T-helper 17 cell (primary cell): ENCODE measurements at regions not wholly inside any gene's neighbourhood (a gene's known extent, or its start where the extent isn't known, plus 50 kb on each side); places are given as distances from the start of the nearest gene placed in this dataset.
"Not testable (repeated sequence)": the region's sequence is repeated elsewhere in the genome, so short reads cannot be mapped to it uniquely, and the experiment has no call there.

ENCODE experiments used
- ATAC-seq: fragments of 150-1000 bp; cut with Tn5 transposase; 2 replicates; pipeline ENCODE4 v1.10.0; 2021; ENCODE audit warnings: mild to moderate bottlenecking, moderate library complexity
- DNase-seq, 3 donors: peaks; one replicate each; pipeline versions ENCODE4 v3.0.0 to v3.0.0-alpha.2; 2020 to 2021
- H3K9me3 ChIP-seq: one replicate; pipeline ENCODE4 v1.7.0; 2013; ENCODE audit warnings: low read length, mild to moderate bottlenecking; ENCODE audit not compliant: control insufficient read depth, poor library complexity, severe bottlenecking
- H3K27ac Mint-ChIP-seq: one replicate; pipeline ENCODE4 v1.8.0; 2022; ENCODE audit warnings: mild to moderate bottlenecking, moderate library complexity, mixed read lengths
- H3K27me3 Mint-ChIP-seq: one replicate; pipeline ENCODE4 v1.8.0; 2022; ENCODE audit warnings: mixed read lengths
- H3K36me3 Mint-ChIP-seq: one replicate; pipeline ENCODE4 v1.8.0; 2022; ENCODE audit warnings: low read depth, mixed read lengths
- H3K4me1 Mint-ChIP-seq: one replicate; pipeline ENCODE4 v1.8.0; 2022; ENCODE audit warnings: mild to moderate bottlenecking, mixed read lengths
- H3K4me3 Mint-ChIP-seq: one replicate; pipeline ENCODE4 v1.8.0; 2022; ENCODE audit warnings: mild to moderate bottlenecking, moderate library complexity, mixed read lengths

DNA sequence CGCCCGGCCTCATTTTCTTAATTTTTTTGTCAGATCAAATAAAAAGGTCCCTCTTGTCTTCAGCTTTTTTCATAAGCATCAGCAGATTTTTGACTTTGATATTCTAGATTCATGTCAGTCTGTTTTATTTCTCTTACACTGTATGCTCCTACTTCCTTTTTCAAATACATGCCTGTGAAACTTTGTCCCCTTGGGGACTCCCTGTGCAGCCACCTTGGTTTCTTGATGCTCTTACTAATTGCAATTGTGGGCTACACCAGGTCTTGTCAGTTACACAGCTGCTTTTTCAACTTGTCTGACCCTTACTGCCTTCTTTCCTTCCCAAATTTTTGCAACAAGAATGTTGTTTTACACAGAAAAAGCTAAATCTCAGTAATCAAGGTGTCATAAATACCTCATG, 238.2 kb upstream of the KCNN2 start:
- no peaks in the 10 kb centered on the region for H3K4me1 Mint-ChIP-seq
- no peak overlapping the region for H3K4me3 Mint-ChIP-seq
- DNase-seq (no peak), ATAC-seq (no peak)
- no peak overlapping the region for H3K27ac Mint-ChIP-seq
- H3K36me3 Mint-ChIP-seq, result no peaks in the 10 kb centered on the region
- H3K27me3 Mint-ChIP-seq, result no peaks in the 10 kb centered on the region
- no peaks in the 10 kb centered on the region for H3K9me3 ChIP-seq

DNA sequence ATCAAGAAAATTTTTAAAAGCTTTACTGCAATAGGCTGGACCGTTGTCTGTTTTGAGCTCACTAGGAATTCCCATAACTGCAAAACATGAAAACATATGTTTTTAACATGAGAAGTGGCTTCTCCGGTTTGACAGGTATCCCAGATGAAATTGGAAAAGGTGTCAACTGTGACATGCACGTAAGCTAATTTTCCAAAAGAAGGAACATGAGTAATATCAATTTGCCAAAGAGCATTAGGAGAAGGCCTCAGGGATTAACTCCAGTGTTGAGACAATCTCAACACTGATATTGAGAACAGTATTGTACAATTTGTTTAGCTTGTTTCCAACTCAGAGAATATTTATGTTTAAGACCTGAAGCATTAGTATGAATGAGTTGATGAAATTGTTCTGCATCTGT, 215.5 kb upstream of the KCNN2 start:
- DNase-seq, result no peak
- H3K27ac Mint-ChIP-seq, result no peak overlapping the region
- no peaks in the 10 kb centered on the region for H3K27me3 Mint-ChIP-seq
- no peaks in the 10 kb centered on the region for H3K36me3 Mint-ChIP-seq
- ATAC-seq, result no peak
- H3K9me3 ChIP-seq, result no peaks in the 10 kb centered on the region
- no peak overlapping the region for H3K4me3 Mint-ChIP-seq
- H3K4me1 Mint-ChIP-seq, result no peaks in the 10 kb centered on the region

DNA sequence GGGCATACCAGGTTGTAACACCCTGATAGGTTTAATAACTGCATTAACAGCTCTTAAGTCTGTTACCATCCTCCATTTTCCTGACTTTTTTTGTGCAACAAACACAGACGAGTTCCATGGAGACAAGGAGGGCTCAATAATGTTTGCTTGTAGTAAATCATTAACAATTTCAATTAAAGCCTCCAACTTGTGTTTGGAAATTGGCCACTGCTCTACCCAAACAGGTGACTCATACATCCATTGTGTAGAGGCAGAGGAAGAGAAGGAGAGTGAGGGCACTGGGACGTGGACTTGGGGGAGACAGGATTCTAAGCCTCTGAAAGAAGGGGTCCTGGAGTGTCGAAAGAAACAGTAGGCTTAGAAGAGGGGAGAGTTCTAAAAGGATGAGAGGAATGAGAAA, 213.6 kb upstream of the KCNN2 start:
- H3K9me3 ChIP-seq, result no peaks in the 10 kb centered on the region
- H3K27ac Mint-ChIP-seq, result no peak overlapping the region
- no peaks in the 10 kb centered on the region for H3K36me3 Mint-ChIP-seq
- H3K27me3 Mint-ChIP-seq, result no peaks in the 10 kb centered on the region
- DNase-seq, result no peak
- no peak overlapping the region for H3K4me3 Mint-ChIP-seq
- ATAC-seq, result no peak
- H3K4me1 Mint-ChIP-seq, result no peaks in the 10 kb centered on the region

DNA sequence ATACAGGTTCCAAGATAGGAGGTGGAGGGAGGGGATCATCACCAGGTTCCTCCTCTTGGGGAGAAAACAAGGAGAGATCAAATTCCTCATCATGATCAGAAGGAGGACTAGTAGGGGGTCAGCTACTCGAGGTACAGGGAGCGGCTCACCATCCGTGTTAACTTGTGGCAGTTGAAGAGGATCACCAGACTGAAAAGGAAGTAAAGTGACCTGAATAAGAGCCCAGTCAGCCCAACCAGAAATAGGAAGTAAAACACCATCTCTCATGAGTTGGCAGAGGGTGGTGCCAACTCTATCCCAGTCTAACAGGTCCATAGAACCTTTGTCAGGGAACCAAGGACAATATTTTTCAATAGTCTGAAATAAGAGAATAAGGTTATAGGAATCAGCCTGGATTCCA, 213.1 kb upstream of the KCNN2 start:
- H3K27me3 Mint-ChIP-seq, ATAC-seq, H3K4me1 Mint-ChIP-seq, H3K36me3 Mint-ChIP-seq, H3K4me3 Mint-ChIP-seq, H3K27ac Mint-ChIP-seq, H3K9me3 ChIP-seq, DNase-seq: not testable (repeated sequence)

DNA sequence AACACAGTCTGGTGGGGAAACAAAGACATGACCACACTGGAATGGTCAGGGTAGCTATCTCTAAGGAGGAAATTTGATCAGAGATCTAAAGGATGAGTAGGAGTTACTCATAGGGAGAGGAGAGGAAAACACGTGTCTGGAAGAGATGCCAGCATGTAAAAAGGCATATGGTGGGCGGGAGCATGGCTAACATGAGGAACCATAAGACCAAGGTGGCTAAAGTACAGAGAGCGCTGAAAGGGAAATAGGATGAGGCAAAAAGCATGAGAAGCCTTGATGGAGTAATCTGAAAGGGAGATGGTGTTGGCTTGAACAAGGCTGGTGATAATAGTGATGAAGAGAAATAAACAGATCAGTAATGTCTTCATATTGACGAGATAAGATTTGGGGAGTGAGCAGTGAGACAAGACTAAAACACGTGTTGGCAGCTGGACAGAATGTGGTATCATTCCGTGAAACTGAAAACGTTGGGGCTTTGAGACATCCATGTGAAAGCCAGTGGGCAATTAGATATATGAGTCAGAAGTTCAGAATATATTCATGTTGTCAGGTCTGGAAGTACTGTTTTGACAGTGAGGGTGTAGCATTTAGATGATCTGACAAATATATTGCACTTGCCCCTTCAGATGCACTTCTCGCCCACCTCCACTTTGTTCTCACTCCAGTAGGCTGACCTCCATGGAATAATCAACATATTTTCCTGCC, 209.1 kb upstream of the KCNN2 start:
- Mint-ChIP-seq H3K4me1 (no peaks in the 10 kb centered on the region), H3K27ac (no peak overlapping the region), H3K36me3 (no peaks in the 10 kb centered on the region), H3K27me3 (no peaks in the 10 kb centered on the region), H3K4me3 (no peak overlapping the region)
- DNase-seq (no peak), ATAC-seq (no peak)
- H3K9me3 ChIP-seq, result no peaks in the 10 kb centered on the region

DNA sequence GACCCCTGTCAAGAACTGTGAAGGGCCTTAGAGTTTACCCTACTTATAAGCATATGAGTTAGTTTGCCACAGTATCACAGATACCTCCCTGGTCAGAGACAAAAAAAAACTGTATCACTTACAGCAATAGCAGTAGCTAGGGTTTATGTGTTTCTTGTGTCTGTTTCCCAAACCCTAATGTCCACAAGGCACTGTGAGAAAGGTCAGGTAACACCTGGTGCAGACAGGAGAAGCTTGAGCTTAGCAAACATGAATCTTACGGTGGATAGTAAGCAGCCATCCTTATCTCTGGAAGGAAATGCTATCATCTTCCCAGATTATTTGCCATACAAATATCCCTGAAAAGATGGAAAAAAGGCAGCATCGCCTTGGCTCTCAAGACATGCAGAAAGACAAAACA, 208.5 kb upstream of the KCNN2 start:
- H3K27me3 Mint-ChIP-seq, result no peaks in the 10 kb centered on the region
- ATAC-seq, result no peak

DNA sequence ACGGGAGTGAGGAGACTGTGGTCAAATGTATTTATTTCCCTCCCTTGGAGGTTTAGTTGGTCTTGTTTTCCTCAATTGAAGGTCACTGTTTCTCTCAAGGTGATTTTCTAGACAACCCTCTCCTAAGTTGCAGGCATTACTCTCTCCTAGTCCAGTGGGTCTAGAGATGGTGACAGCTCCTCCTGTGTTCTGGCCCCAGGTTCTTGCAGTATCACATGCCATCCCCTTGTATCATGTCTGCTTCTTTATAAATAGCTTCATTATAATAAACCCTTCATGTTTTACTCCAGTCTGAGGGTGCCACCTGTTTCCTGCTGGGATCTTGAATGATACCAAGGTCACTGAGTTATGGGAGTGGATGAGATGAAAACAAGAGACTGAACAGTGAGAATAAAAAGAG, 208.0 kb upstream of the KCNN2 start:
- no peak overlapping the region for H3K4me3 Mint-ChIP-seq
- ATAC-seq, result no peak
- H3K36me3 Mint-ChIP-seq, result no peaks in the 10 kb centered on the region
- H3K27me3 Mint-ChIP-seq, result no peaks in the 10 kb centered on the region
- no peak for DNase-seq
- H3K4me1 Mint-ChIP-seq, result no peaks in the 10 kb centered on the region
- H3K9me3 ChIP-seq, result no peaks in the 10 kb centered on the region
- no peak overlapping the region for H3K27ac Mint-ChIP-seq

More for the DNA sequence above, 208.5 kb upstream of the KCNN2 start:
- Mint-ChIP-seq H3K4me1 (no peaks in the 10 kb centered on the region), H3K4me3 (no peak overlapping the region), H3K36me3 (no peaks in the 10 kb centered on the region), H3K27ac (no peak overlapping the region)
- no peak for DNase-seq
- H3K9me3 ChIP-seq, result no peaks in the 10 kb centered on the region

DNA sequence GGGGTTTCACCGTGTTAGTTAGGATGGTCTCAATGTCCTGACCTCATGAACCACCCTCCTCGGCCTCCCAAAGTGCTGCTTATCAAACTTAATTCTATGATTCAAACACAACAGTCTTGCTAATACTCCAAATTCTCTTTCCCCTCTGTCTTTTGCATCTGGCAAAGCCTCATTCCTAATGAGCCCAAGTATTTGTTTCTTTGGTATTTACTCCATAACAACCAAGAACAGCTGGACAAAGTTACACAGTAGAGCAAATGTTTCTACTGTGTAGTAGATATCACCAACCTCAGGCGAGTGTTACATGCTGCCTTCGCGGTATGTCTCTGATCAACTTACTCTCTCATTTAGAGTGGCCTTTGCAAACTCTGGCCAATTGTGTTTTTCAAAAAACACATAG, 195.8 kb upstream of the KCNN2 start:
- no peak for ATAC-seq
- H3K4me1 Mint-ChIP-seq, result no peaks in the 10 kb centered on the region
- no peaks in the 10 kb centered on the region for H3K36me3 Mint-ChIP-seq
- H3K9me3 ChIP-seq, result no peaks in the 10 kb centered on the region
- no peak for DNase-seq
- H3K27ac Mint-ChIP-seq, result no peak overlapping the region
- no peaks in the 10 kb centered on the region for H3K27me3 Mint-ChIP-seq
- H3K4me3 Mint-ChIP-seq, result no peak overlapping the region

DNA sequence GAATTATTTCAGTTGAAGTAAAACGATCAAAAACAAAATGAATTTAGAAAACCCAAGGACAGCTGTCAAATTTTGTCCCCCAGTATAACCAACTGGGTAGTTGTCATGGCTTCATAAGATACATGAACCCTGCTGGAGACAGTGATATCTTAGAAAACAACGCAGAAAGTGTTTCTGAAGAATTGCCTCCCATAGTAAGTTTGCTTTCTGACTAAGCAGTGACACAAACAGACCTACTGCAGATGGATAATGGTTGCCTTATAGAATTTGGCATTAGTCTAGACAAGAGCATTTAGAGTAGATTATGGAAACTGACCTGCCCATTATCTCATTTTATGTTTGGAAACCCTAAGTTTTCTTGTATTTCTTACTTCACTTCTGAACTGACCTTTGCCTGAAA, 187.7 kb upstream of the KCNN2 start:
- Mint-ChIP-seq H3K4me3 (no peak overlapping the region), H3K36me3 (no peaks in the 10 kb centered on the region), H3K4me1 (no peaks in the 10 kb centered on the region), H3K27ac (no peak overlapping the region), H3K27me3 (no peaks in the 10 kb centered on the region)
- H3K9me3 ChIP-seq, result no peaks in the 10 kb centered on the region
- no peak for DNase-seq
- ATAC-seq, result no peak

DNA sequence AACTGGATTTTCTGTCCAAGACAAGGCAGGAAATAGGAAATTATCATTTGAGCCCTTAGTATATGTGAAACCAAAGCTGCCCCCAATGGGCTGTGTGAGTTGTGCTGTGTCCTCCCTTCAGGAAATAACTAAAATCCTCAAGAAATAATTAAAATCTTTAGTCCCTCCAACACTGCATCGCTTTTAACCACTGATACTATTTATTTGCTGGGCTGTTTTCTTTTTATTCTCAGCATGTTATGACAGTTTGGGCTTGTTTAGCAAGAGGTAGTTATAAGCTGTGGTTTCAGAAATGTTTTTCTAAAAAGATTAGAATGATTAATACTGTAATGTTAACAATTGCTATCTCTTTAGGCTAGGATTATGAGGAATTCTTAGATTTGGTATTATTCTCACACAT, 187.0 kb upstream of the KCNN2 start:
- Mint-ChIP-seq H3K27ac (no peak overlapping the region), H3K4me1 (no peaks in the 10 kb centered on the region), H3K36me3 (no peaks in the 10 kb centered on the region), H3K4me3 (no peak overlapping the region), H3K27me3 (no peaks in the 10 kb centered on the region)
- ATAC-seq (no peak), DNase-seq (no peak)
- no peaks in the 10 kb centered on the region for H3K9me3 ChIP-seq

DNA sequence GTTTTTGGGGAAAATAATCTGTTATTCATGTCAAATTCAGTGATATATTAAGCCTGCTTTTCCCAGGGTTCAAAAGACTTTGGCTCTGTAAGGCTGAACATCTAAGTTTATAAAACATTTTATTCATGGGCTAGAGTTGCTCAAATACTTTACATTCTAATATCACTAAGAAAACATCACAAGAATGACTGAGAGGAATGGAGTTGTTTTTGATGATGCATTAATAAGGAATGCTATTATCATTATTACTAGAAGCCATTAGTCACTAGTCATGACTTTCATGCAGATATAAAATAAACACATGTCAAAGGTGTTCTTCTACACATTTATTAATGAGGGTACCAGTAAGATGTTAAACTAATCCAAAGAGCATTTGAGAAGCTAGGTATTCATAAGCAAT, 185.5 kb upstream of the KCNN2 start:
- DNase-seq (no peak), ATAC-seq (no peak)
- Mint-ChIP-seq H3K4me1 (no peaks in the 10 kb centered on the region), H3K27me3 (no peaks in the 10 kb centered on the region), H3K4me3 (no peak overlapping the region), H3K36me3 (no peaks in the 10 kb centered on the region), H3K27ac (no peak overlapping the region)
- no peaks in the 10 kb centered on the region for H3K9me3 ChIP-seq

DNA sequence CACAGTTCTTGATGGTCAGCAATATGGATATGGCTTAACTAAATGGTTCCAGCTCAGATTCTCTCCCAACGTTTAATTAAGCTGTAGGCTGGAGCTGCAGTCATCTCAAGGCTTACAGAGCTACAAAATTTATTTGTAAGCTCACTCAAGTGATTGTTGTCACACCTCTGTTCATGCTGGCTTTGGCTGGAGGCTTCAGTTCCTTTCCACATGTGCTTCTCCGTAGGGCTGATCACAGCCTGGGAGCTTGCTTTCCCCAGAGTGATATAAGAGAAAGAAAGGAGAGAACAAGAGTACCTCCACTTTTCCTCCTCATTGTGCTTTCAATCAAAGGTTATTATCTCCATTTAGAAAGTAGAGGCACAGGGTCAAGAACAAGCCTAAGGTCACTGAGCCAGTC, 182.7 kb upstream of the KCNN2 start:
- ATAC-seq (no peak), DNase-seq (no peak)
- no peak overlapping the region for H3K4me3 Mint-ChIP-seq
- H3K4me1 Mint-ChIP-seq, result no peaks in the 10 kb centered on the region
- no peaks in the 10 kb centered on the region for H3K9me3 ChIP-seq
- H3K27me3 Mint-ChIP-seq, result no peaks in the 10 kb centered on the region
- no peak overlapping the region for H3K27ac Mint-ChIP-seq
- H3K36me3 Mint-ChIP-seq, result no peaks in the 10 kb centered on the region

DNA sequence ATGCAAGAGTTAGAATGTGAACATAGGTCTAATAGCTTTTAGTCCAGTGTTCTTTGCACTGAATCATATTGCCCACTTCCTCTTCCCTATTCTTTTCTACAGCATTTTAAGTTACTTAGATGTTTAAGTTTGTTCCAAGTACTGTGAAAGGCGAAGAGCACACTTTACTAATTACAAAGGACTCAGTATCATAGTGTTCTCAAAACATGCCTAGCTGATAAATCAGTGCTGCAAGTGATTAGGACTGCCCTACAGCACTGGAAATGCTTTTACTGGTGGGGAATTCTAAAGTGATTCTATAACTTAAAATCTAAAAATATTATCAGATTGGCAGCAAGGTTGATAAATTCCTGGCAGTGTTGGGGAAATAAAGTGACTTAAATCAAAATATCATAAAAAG, 177.9 kb upstream of the KCNN2 start:
- no peaks in the 10 kb centered on the region for H3K4me1 Mint-ChIP-seq

DNA sequence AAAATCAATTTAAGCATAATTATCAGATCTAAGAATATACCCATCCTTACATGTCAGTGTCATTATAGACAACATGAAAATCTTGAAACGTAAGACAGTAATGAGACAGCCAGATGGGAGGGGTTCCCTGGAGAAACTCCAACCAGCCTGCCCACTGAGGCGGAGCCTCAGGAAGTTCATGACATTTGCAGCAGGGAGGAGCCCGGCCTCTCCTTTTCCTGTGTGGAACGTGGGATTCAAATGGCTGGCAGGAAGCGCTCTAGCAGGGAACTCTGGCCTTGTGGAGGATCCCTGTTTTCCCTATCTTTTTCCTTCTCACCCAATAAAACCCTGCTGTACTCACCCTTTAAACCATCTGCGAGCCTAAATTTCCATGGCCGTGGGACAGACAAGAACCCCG, 176.6 kb upstream of the KCNN2 start:
- Mint-ChIP-seq H3K4me1 (no peaks in the 10 kb centered on the region), H3K27me3 (no peaks in the 10 kb centered on the region), H3K27ac (no peak overlapping the region), H3K36me3 (no peaks in the 10 kb centered on the region), H3K4me3 (no peak overlapping the region)
- no peak for DNase-seq
- ATAC-seq, result no peak
- H3K9me3 ChIP-seq, result no peaks in the 10 kb centered on the region

More for the DNA sequence above, 177.9 kb upstream of the KCNN2 start:
- no peak for DNase-seq
- H3K9me3 ChIP-seq, result no peaks in the 10 kb centered on the region
- ATAC-seq, result no peak
- no peak overlapping the region for H3K27ac Mint-ChIP-seq
- H3K36me3 Mint-ChIP-seq, result no peaks in the 10 kb centered on the region
- H3K4me3 Mint-ChIP-seq, result no peak overlapping the region
- H3K27me3 Mint-ChIP-seq, result no peaks in the 10 kb centered on the region
